Left ventricle myocardium inferior (tissue), 1 donor: ENCODE measurements at regions not wholly inside any gene's neighbourhood (a gene's known extent, or its start where the extent isn't known, plus 50 kb on each side); places are given as distances from the start of the nearest gene placed in this dataset.

Experiments
- DNase-seq: peaks from one replicate; pipeline ENCODE4 v3.0.0-alpha.2; 2020
- H3K27ac ChIP-seq: fragments of 200-600 bp; replicated peaks from 2 replicates; pipeline ENCODE4 v1.8.0; 2021
- H3K27me3 ChIP-seq: fragments of 200-600 bp; 2 replicates; pipeline ENCODE4 v1.8.0; 2021; ENCODE audit warnings: low read depth
- H3K36me3 ChIP-seq: fragments of 200-600 bp; 2 replicates; pipeline ENCODE4 v1.8.0; 2021
- H3K4me1 ChIP-seq: fragments of 200-600 bp; 2 replicates; pipeline ENCODE4 v1.8.0; 2021
- H3K4me3 ChIP-seq: fragments of 200-600 bp; 2 replicates; pipeline ENCODE4 v1.8.0; 2021; ENCODE audit warnings: mild to moderate bottlenecking, moderate library complexity
- H3K9me3 ChIP-seq: fragments of 200-600 bp; replicated peaks from 2 replicates; pipeline ENCODE4 v1.8.0; 2021
- CTCF ChIP-seq: fragments of 200-600 bp; IDR thresholded peaks from 2 replicates; pipeline ENCODE4 v1.8.0; 2021; ENCODE audit warnings: antibody characterized with exemption, mild to moderate bottlenecking, borderline replicate concordance
- intact Hi-C: fragments of 100-400 bp; cut with micrococcal nuclease; formaldehyde crosslinking; loops from one replicate; pipeline ENCODE4 v1.11.0; 2022
- donor health status: DM: no; HTN: yes; CAD: no; lungs with severe emphysema.

- H3K36me3 ChIP-seq: no peaks in the 10 kb centered on the region
- H3K27ac ChIP-seq: no peak overlapping the region
- intact Hi-C loops: no loop called here
- TF ChIP-seq CTCF: no peak
- peak; percentile 47 for DNase-seq
- peaks cover 12% of the 10 kb centered on the region for H3K4me1 ChIP-seq
- peaks cover 12% of the 10 kb centered on the region for H3K27me3 ChIP-seq
- H3K9me3 ChIP-seq: no peaks in the 10 kb centered on the region
- no peak overlapping the region for H3K4me3 ChIP-seq
Observed at GRCh38 chr16:86994651-86995171, 322.5 kb downstream of the C16orf95 start.

GRCh38 chr16:86995456-86995855 lies 321.7 kb downstream of the C16orf95 start:
- H3K36me3 ChIP-seq: no peaks in the 10 kb centered on the region
- DNase-seq: no peak
- intact Hi-C loops: no loop called here
- H3K4me1 ChIP-seq: peaks cover 12% of the 10 kb centered on the region
- no peak overlapping the region for H3K27ac ChIP-seq
- H3K9me3 ChIP-seq: peaks cover 7% of the 10 kb centered on the region
- peaks cover 12% of the 10 kb centered on the region for H3K27me3 ChIP-seq
- H3K4me3 ChIP-seq: no peak overlapping the region
- TF ChIP-seq CTCF: no peak

- Histone ChIP-seq H3K36me3 (no peaks in the 10 kb centered on the region), H3K9me3 (peaks cover 13% of the 10 kb centered on the region), H3K4me1 (peaks cover 12% of the 10 kb centered on the region), H3K27ac (no peak overlapping the region), H3K4me3 (no peak overlapping the region), H3K27me3 (peaks cover 12% of the 10 kb centered on the region)
- TF ChIP-seq CTCF: no peak
- DNase-seq: no peak
- intact Hi-C loops: no loop called here
Observed at GRCh38 chr16:86996081-86996480, 321.1 kb downstream of the C16orf95 start.

- no peak overlapping the region for H3K27ac ChIP-seq
- peaks cover 18% of the 10 kb centered on the region for H3K9me3 ChIP-seq
- intact Hi-C loops: no loop called here
- no peak for TF ChIP-seq CTCF
- H3K36me3 ChIP-seq: no peaks in the 10 kb centered on the region
- peaks cover 12% of the 10 kb centered on the region for H3K27me3 ChIP-seq
- no peak for DNase-seq
- no peak overlapping the region for H3K4me3 ChIP-seq
- peaks cover 12% of the 10 kb centered on the region for H3K4me1 ChIP-seq
Observed at GRCh38 chr16:86997058-86997457, 320.1 kb downstream of the C16orf95 start.

- peaks cover 12% of the 10 kb centered on the region for H3K27me3 ChIP-seq
- intact Hi-C loops: no loop called here
Observed at GRCh38 chr16:86998196-86999001, 318.8 kb downstream of the C16orf95 start.

More at GRCh38 chr16:86998196-86999001, 318.8 kb downstream of the C16orf95 start:
- H3K4me3 ChIP-seq: no peak overlapping the region
- DNase-seq: no peak
- no peak overlapping the region for H3K27ac ChIP-seq
- H3K36me3 ChIP-seq: no peaks in the 10 kb centered on the region
- no peak for TF ChIP-seq CTCF
- H3K9me3 ChIP-seq: peaks cover 18% of the 10 kb centered on the region
- H3K4me1 ChIP-seq: peaks cover 12% of the 10 kb centered on the region
